ENCODE measurements at regions not wholly inside any gene's neighbourhood (a gene's known extent, or its start where the extent isn't known, plus 50 kb on each side); places are given as distances from the start of the nearest gene placed in this dataset.

DNA sequence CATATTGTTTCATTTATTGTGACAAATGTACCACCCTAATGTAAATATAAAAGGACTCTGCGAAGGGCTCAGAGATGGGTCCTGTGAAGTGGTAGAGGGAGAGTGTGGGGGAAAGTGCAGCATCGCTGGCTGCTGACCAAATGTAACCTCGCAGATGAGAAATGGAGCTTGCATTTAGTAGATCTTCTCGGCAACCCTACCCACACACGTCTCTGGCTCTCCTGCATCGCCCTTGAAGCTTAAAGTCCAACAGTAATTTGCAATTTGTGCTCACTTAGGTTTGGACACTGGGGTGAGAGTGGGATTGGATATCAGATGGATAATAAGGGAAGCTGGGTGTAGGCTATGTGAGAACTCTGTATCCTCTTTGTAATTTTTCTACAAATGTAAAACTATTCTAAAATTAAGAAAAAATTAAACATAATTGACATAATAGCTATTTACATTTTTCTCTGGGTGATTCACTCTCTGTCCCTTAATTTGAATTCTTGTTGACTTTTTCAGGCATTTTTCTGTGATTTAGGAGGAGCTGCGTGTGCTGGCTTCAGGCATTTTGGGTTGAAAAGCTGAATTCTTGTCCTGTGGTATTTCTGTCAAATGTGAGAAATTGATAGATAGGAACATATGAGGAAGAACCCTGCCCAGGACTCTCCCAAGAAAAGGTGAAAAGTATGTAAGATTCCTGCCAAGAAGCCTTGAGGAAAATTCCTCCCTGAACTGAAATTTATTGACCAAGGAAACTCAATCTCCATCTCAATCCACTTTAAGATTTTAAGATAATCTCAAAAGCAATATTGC, 524.7 kb upstream of the MCTP2 start:
- no peaks in the 10 kb centered on the region for H3K9me3 ChIP-seq (replicated peaks; ENCODE audit: control insufficient read depth, insufficient read depth, low read length)
- ChIA-PET CTCF (no interaction called here), RAD21 (ENCODE audit: unreplicated experiment) (no interaction called here), SMC1A (ENCODE audit: uncharacterized antibody, unreplicated experiment) (no interaction called here), POLR2A (no interaction called here)
- no peaks in the 10 kb centered on the region for H3K79me2 ChIP-seq (ENCODE audit: control insufficient read depth, insufficient read depth, low read length)
- in situ Hi-C loops (cut with MboI) (no loop called here), intact Hi-C loops (cut with micrococcal nuclease; ENCODE audit: unreplicated experiment) (no loop called here)
- no peaks in the 10 kb centered on the region for H3K27me3 ChIP-seq (replicated peaks in 1 of 2; ENCODE audit: control insufficient read depth in 2 of 2, insufficient read depth in 2 of 2, low read length in 1 of 2)
- H2AFZ ChIP-seq (ENCODE audit: control insufficient read depth, low read depth, low read length), result no peak overlapping the region
- no TSS peak for BruUV-seq (replicated peaks)
- no peak overlapping the region for H3K9ac ChIP-seq (ENCODE audit: control insufficient read depth, insufficient read depth, low read length)
- ATAC-seq (no peak), FAIRE-seq (no peak), DNase-seq (ENCODE audit: low read depth, low spot score) (no peak)
- no peak overlapping the region for H3K4me2 ChIP-seq (ENCODE audit: control insufficient read depth, insufficient read depth)
- WGBS (ENCODE audit: insufficient coverage, insufficient replicate concordance, low lambda C conversion rate, missing lambda C conversion rate), result 17% methylated on average over 7 of the region's 7 CpGs
- no peaks in the 10 kb centered on the region for H3K36me3 ChIP-seq (ENCODE audit: control insufficient read depth in 2 of 2, insufficient read depth in 2 of 2, low read length in 1 of 2)
- TF ChIP-seq IKZF1 (conservative IDR thresholded peaks at IDR 0.05) (no peak), POLR2A (IDR thresholded peaks at IDR 0.05; ENCODE audit: low read depth, low read length) (no peak), SMAD5 (IDR thresholded peaks at IDR 0.05; ENCODE audit: low read depth) (no peak), RELA (IDR thresholded peaks at IDR 0.05; ENCODE audit: borderline replicate concordance, partially characterized antibody) (no peak)
- H3K27ac ChIP-seq (ENCODE audit: control insufficient read depth, insufficient read depth), result no peak overlapping the region
- H4K20me1 ChIP-seq (ENCODE audit: control insufficient read depth, insufficient read depth), result no peaks in the 10 kb centered on the region
- no peak overlapping the region for H3K4me3 ChIP-seq
- H3K4me1 ChIP-seq (ENCODE audit: control insufficient read depth, insufficient read depth, low read length), result no peaks in the 10 kb centered on the region

DNA sequence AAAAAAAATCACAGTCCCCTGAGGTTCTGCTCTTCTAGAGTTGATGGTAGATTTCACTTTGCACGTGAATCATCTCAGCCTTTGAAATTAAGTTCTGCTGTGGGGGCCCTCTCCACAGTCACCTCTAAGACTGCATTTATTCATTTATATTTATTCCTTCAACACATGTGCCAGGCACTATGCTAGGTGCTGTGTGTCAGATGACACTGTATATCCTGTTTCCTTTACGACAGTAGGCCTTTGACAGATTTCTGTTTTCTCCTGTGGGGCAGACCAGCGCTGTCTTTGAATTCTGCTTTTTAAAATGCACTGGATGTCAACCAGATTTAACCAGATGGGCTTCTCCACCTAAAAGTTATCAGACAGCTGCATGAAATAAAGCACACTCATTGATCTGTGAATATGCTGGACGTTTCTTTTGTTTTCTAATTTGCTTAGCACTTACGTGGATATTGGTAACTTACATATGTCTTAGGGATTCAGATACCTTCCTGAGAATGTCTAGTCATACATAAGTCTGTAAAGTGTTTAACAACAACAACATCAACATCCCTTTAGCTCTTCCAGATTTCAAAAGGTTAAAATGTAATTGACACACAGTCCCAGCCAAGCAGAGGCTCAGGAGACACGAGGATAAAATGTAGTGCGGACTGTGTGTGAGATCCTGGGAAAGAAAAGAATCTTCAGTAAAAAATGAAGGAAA, 525.5 kb upstream of the MCTP2 start:
- H3K4me2 ChIP-seq (ENCODE audit: control insufficient read depth, insufficient read depth), result no peak overlapping the region
- FAIRE-seq, result no peak
- ATAC-seq, result no peak
- TF ChIP-seq, protein P1, sequence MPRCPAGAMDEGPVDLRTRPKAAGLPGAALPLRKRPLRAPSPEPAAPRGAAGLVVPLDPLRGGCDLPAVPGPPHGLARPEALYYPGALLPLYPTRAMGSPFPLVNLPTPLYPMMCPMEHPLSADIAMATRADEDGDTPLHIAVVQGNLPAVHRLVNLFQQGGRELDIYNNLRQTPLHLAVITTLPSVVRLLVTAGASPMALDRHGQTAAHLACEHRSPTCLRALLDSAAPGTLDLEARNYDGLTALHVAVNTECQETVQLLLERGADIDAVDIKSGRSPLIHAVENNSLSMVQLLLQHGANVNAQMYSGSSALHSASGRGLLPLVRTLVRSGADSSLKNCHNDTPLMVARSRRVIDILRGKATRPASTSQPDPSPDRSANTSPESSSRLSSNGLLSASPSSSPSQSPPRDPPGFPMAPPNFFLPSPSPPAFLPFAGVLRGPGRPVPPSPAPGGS (IDR thresholded peaks at IDR 0.05; ENCODE audit: borderline replicate concordance, insufficient read depth, low read depth, low read length, poor library complexity, severe bottlenecking), result no peak
- no peak for TF ChIP-seq MTA3 (IDR thresholded peaks at IDR 0.05; ENCODE audit: borderline replicate concordance, low read length)
- no peak for TF ChIP-seq SUZ12 (IDR thresholded peaks at IDR 0.05; ENCODE audit: unreplicated experiment)
- no peak for TF ChIP-seq RUNX3 (IDR thresholded peaks at IDR 0.05; ENCODE audit: low read length)
- RAD21 ChIA-PET (ENCODE audit: unreplicated experiment), result no interaction called here
- no peak overlapping the region for H3K9ac ChIP-seq (ENCODE audit: control insufficient read depth, insufficient read depth, low read length)
- DNase-seq (ENCODE audit: low read depth, low spot score), result no peak
- H3K79me2 ChIP-seq (ENCODE audit: control insufficient read depth, insufficient read depth, low read length), result no peaks in the 10 kb centered on the region
- CTCF ChIA-PET, result no interaction called here
- no peak overlapping the region for H3K27ac ChIP-seq (ENCODE audit: control insufficient read depth, insufficient read depth)
- no peaks in the 10 kb centered on the region for H3K9me3 ChIP-seq (replicated peaks; ENCODE audit: control insufficient read depth, insufficient read depth, low read length)
- H4K20me1 ChIP-seq (ENCODE audit: control insufficient read depth, insufficient read depth), result no peaks in the 10 kb centered on the region
- H2AFZ ChIP-seq (ENCODE audit: control insufficient read depth, low read depth, low read length), result no peak overlapping the region
- H3K4me1 ChIP-seq (ENCODE audit: control insufficient read depth, insufficient read depth, low read length), result no peaks in the 10 kb centered on the region
- intact Hi-C loops (cut with micrococcal nuclease; ENCODE audit: unreplicated experiment), result no loop called here
- in situ Hi-C loops (cut with MboI), result no loop called here
- no TSS peak for BruUV-seq (replicated peaks)
- no peaks in the 10 kb centered on the region for H3K27me3 ChIP-seq (replicated peaks in 1 of 2; ENCODE audit: control insufficient read depth in 2 of 2, insufficient read depth in 2 of 2, low read length in 1 of 2)
- no peaks in the 10 kb centered on the region for H3K36me3 ChIP-seq (ENCODE audit: control insufficient read depth in 2 of 2, insufficient read depth in 2 of 2, low read length in 1 of 2)
- POLR2A ChIA-PET, result no interaction called here
- WGBS (ENCODE audit: insufficient coverage, insufficient replicate concordance, low lambda C conversion rate, missing lambda C conversion rate), result 14% methylated on average over 7 of the region's 7 CpGs
- no peak overlapping the region for H3K4me3 ChIP-seq
- SMC1A ChIA-PET (ENCODE audit: uncharacterized antibody, unreplicated experiment), result no interaction called here

Measured in GM12878 (cell line).